ENCODE measurements at regions not wholly inside any gene's neighbourhood (a gene's known extent, or its start where the extent isn't known, plus 50 kb on each side); places are given as distances from the start of the nearest gene placed in this dataset.
A peak's percentile ranks its signal among the peaks of the same experiment; 100 is the strongest.

- in situ Hi-C loops (cut with MboI; ENCODE audit: low pct_unique_long_range_greater_than_20kb in 2 of 9, low sequenced_read_pairs in 9 of 9, unreplicated experiment in 9 of 9): no loop called here
- Histone ChIP-seq H3K27ac (no peak overlapping the region), H3K4me3 (no peak overlapping the region), H3K4me1 (replicated peaks in 1 of 2) (peaks cover 0 to 4% of the 10 kb centered on the region in 2 donors)
- peak in 4 of 8 experiments; percentile 39 to 87 (median 68) for ATAC-seq (replicated peaks in 6 of 8)
- WGBS, 10 experiments: 0 to 82% (median 36%) methylated on average over 1 to 4 of the region's 4 CpGs
Measured at GRCh38 chr5:174850565-174851169, 126.3 kb downstream of the MSX2 start.

DNA sequence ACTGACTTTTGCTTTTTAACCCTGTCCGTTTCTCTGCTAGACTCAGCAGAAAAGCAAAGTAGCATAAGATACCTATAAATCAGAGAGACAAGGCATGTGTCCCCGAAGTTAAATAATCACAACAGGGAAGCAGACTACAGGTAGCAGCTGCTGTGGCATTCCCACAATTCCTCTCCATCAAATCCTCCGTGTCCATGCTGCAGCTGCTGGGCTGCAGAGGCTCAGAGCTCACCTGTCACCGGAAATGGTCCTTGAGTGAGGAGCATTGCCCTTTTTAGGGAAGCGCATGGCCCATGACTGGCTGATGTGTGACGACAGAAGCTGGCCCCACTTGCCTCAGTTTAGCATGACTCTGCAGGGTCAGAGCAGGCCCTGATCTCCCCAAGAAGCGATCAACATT is 125.0 kb downstream of the MSX2 start:
- in situ Hi-C loops (cut with MboI; ENCODE audit: low pct_unique_long_range_greater_than_20kb in 2 of 9, low sequenced_read_pairs in 9 of 9, unreplicated experiment in 9 of 9): no loop called here
- H3K27ac ChIP-seq: no peak overlapping the region
- peaks cover 0 to 4% of the 10 kb centered on the region in 2 donors for H3K4me1 ChIP-seq (replicated peaks in 1 of 2)
- no peak overlapping the region for H3K4me3 ChIP-seq
- ATAC-seq (replicated peaks in 6 of 8): no peak
- WGBS, 10 experiments: 20 to 88% (median 65%) methylated on average over 1 to 4 of the region's 7 CpGs; no CpG with 5 or more reads in 2 of the 10 experiments

DNA sequence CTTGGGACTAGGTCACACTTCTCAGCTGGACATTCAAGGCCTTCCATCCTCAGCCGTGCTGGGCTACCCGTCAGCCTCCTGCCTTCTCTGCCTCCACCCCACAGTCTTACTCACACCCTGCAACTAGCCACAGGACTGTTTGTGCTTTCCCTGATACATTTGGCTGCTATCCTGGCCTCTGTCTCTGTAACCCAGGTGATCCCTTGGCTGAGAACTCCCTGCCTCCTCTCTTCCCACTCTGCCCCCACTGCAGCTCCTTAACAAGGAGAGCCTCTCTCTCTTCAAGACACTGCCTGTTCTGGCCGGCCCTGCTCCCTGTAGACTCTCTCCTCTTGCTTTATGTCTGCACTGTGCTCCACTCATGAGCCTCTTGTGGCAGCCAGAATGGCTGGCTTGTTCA is 120.6 kb downstream of the MSX2 start:
- Histone ChIP-seq H3K27ac (no peak overlapping the region), H3K4me3 (no peak overlapping the region), H3K4me1 (replicated peaks in 1 of 2) (no peaks in the 10 kb centered on the region)
- in situ Hi-C loops (cut with MboI; ENCODE audit: low pct_unique_long_range_greater_than_20kb in 2 of 9, low sequenced_read_pairs in 9 of 9, unreplicated experiment in 9 of 9): no loop called here
- peak in 1 of 8 experiments; percentile 79 for ATAC-seq (replicated peaks in 6 of 8)
- 35 to 84% (median 63%) methylated on average over 1 to 3 of the region's 3 CpGs; no CpG with 5 or more reads in 4 of the 10 experiments for WGBS, 10 experiments

DNA sequence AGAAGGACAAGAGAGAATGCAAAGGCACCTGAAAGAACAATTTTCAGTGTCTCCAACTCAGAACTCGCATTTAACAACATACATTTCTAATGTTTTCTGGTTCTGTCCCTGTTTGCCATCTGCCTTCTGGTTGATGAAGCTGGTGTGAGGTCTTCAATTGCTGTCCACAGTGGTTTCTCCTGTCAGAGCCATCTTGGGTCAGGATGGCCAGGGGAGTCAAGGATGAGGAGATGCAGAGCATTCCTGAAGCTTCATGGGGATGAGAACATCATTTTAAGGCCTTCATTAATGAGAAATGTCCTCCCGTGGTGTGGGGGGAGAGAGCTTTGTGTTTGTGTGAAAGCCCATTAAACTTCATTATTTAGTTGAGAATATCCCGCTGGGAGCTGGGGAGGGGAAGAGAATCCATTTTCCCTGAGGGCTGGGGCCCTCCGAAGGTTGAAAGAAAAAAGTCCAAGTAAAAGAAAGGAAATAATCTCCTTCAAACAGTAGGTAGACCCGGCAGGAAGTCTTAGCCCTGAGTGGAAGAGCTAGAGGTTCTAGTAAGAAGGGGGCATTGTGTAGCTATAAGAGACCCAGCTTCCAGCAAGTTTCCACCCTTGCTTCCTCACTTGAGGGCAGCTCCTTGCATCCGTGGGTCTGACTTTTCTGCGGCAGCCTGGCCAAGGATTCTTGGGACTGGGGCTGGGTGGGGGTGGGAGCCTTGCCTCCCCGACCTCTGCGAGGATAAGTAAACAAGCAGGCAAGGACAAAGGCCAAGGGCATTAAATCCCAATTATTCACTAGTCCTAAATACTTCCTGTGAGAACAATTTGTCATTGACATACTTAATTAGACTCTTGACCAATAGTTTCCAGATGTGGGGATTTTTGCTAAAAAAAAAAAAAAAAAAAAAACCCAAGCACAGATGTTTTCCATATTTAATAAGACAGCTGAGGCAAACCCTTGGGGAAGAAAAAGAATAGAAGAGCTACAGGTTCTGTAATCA is 119.2 kb downstream of the MSX2 start:
- ATAC-seq (replicated peaks in 6 of 8): no peak
- in situ Hi-C loops (cut with MboI; ENCODE audit: low pct_unique_long_range_greater_than_20kb in 2 of 9, low sequenced_read_pairs in 9 of 9, unreplicated experiment in 9 of 9): no loop called here
- WGBS, 10 experiments: 0 to 63% (median 27%) methylated on average over 1 to 9 of the region's 9 CpGs
- no peaks in the 10 kb centered on the region for H3K4me1 ChIP-seq (replicated peaks in 1 of 2)
- no peak overlapping the region for H3K4me3 ChIP-seq
- no peak overlapping the region for H3K27ac ChIP-seq

- Histone ChIP-seq H3K4me1 (replicated peaks in 1 of 2) (no peaks in the 10 kb centered on the region), H3K4me3 (no peak overlapping the region), H3K27ac (no peak overlapping the region)
- in situ Hi-C loops (cut with MboI; ENCODE audit: low pct_unique_long_range_greater_than_20kb in 2 of 9, low sequenced_read_pairs in 9 of 9, unreplicated experiment in 9 of 9): no loop called here
- no peak for ATAC-seq (replicated peaks in 6 of 8)
- WGBS, 10 experiments: 40 to 100% (median 67%) methylated on average over 1 to 5 of the region's 5 CpGs; no CpG with 5 or more reads in 2 of the 10 experiments
Measured at GRCh38 chr5:174840435-174840834, 116.1 kb downstream of the MSX2 start.

DNA sequence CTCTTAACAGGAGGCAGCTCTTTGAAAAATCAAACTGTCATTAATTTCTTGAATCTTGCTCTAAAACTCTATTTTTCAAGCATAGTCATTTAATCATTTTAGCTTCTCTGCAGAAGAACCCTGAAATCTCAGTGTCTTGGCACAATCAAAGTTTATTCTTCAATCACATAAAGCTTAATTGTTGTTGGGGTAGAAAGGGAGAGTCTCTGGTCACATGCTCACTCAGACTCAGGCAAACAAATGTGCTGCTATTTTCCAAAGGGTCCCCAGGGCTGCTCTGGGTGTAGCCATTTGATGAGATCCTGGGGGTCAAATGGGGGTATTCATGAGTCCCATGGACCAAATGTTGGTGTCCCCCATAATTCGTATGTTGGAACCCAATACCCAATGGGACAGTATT is 114.8 kb downstream of the MSX2 start:
- Histone ChIP-seq H3K27ac (no peak overlapping the region), H3K4me1 (replicated peaks in 1 of 2) (no peaks in the 10 kb centered on the region), H3K4me3 (no peak overlapping the region)
- in situ Hi-C loops (cut with MboI; ENCODE audit: low pct_unique_long_range_greater_than_20kb in 2 of 9, low sequenced_read_pairs in 9 of 9, unreplicated experiment in 9 of 9): no loop called here
- ATAC-seq (replicated peaks in 6 of 8): no peak
- WGBS, 10 experiments: 0 to 86% (median 80%) methylated on average over 1 of the region's 1 CpG; no CpG with 5 or more reads in 6 of the 10 experiments

GRCh38 chr5:174837919-174838902 is 113.8 kb downstream of the MSX2 start:
- in situ Hi-C loops (cut with MboI; ENCODE audit: low pct_unique_long_range_greater_than_20kb in 2 of 9, low sequenced_read_pairs in 9 of 9, unreplicated experiment in 9 of 9): no loop called here
- Histone ChIP-seq H3K4me3 (no peak overlapping the region), H3K27ac (no peak overlapping the region), H3K4me1 (replicated peaks in 1 of 2) (no peaks in the 10 kb centered on the region)
- WGBS, 10 experiments: 0 to 80% (median 40%) methylated on average over 1 to 8 of the region's 8 CpGs; no CpG with 5 or more reads in 1 of the 10 experiments
- peak in 3 of 8 experiments; percentile 48 to 74 (median 70) for ATAC-seq (replicated peaks in 6 of 8)

DNA sequence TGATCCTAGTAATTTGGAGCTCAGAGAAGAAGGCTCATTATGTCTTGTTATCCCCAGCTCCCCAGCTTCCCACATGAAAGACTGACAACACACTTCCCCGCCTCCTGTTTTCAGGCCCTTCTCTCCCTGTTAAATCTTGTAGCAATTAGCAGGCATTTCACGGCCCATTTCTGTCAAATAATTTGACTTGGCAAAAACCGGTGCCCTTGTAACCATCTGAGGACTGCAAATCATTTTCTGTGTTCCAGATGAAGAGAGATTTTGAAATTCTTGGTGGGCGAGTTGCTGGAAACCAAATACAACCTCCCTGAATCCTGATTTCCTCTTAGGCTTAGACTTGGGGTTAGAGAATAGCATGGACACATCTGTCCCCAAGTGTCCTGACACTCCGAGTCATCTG is 109.7 kb downstream of the MSX2 start:
- in situ Hi-C loops (cut with MboI; ENCODE audit: low pct_unique_long_range_greater_than_20kb in 2 of 9, low sequenced_read_pairs in 9 of 9, unreplicated experiment in 9 of 9): no loop called here
- WGBS, 10 experiments: 11 to 94% (median 67%) methylated on average over 1 to 4 of the region's 5 CpGs; no CpG with 5 or more reads in 1 of the 10 experiments
- H3K4me1 ChIP-seq (replicated peaks in 1 of 2): no peaks in the 10 kb centered on the region
- no peak overlapping the region for H3K27ac ChIP-seq
- ATAC-seq (replicated peaks in 6 of 8): no peak
- H3K4me3 ChIP-seq: no peak overlapping the region

- 0 to 100% (median 29%) methylated on average over 1 to 2 of the region's 2 CpGs; no CpG with 5 or more reads in 3 of the 10 experiments for WGBS, 10 experiments
- in situ Hi-C loops (cut with MboI; ENCODE audit: low pct_unique_long_range_greater_than_20kb in 2 of 9, low sequenced_read_pairs in 9 of 9, unreplicated experiment in 9 of 9): no loop called here
- H3K4me1 ChIP-seq (replicated peaks in 1 of 2): no peaks in the 10 kb centered on the region
- no peak overlapping the region for H3K4me3 ChIP-seq
- ATAC-seq (replicated peaks in 6 of 8): no peak
- H3K27ac ChIP-seq: no peak overlapping the region
Measured at GRCh38 chr5:174832811-174833210, 108.4 kb downstream of the MSX2 start.

GRCh38 chr5:174832025-174832424 is 107.6 kb downstream of the MSX2 start:
- Histone ChIP-seq H3K27ac (no peak overlapping the region), H3K4me3 (no peak overlapping the region), H3K4me1 (replicated peaks in 1 of 2) (no peaks in the 10 kb centered on the region)
- in situ Hi-C loops (cut with MboI; ENCODE audit: low pct_unique_long_range_greater_than_20kb in 2 of 9, low sequenced_read_pairs in 9 of 9, unreplicated experiment in 9 of 9): no loop called here
- WGBS, 10 experiments: 0 to 100% (median 60%) methylated on average over 1 to 3 of the region's 3 CpGs
- peak in 1 of 8 experiments; percentile 41 for ATAC-seq (replicated peaks in 6 of 8)

GRCh38 chr5:174831031-174831660 is 106.8 kb downstream of the MSX2 start:
- in situ Hi-C loops (cut with MboI; ENCODE audit: low pct_unique_long_range_greater_than_20kb in 2 of 9, low sequenced_read_pairs in 9 of 9, unreplicated experiment in 9 of 9): no loop called here
- Histone ChIP-seq H3K4me3 (no peak overlapping the region), H3K27ac (no peak overlapping the region), H3K4me1 (replicated peaks in 1 of 2) (no peaks in the 10 kb centered on the region)
- 20 to 100% (median 50%) methylated on average over 1 to 2 of the region's 2 CpGs; no CpG with 5 or more reads in 3 of the 10 experiments for WGBS, 10 experiments
- no peak for ATAC-seq (replicated peaks in 6 of 8)

GRCh38 chr5:174829511-174829864 is 105.1 kb downstream of the MSX2 start:
- in situ Hi-C loops (cut with MboI; ENCODE audit: low pct_unique_long_range_greater_than_20kb in 2 of 9, low sequenced_read_pairs in 9 of 9, unreplicated experiment in 9 of 9): no loop called here
- Histone ChIP-seq H3K4me1 (replicated peaks in 1 of 2) (no peaks in the 10 kb centered on the region), H3K4me3 (no peak overlapping the region), H3K27ac (no peak overlapping the region)
- peak in 2 of 8 experiments; percentile 24 to 45 for ATAC-seq (replicated peaks in 6 of 8)
- WGBS, 10 experiments: 10 to 90% (median 71%) methylated on average over 1 to 5 of the region's 5 CpGs; no CpG with 5 or more reads in 1 of the 10 experiments

All from motor neuron (in vitro differentiated cells).